Prostate gland (tissue), 2 donors: ENCODE measurements at regions not wholly inside any gene's neighbourhood (a gene's known extent, or its start where the extent isn't known, plus 50 kb on each side); places are given as distances from the start of the nearest gene placed in this dataset.

Experiments used
- POLR2A ChIP-seq: fragments of 450-650 bp; IDR thresholded peaks from one replicate; pipeline ENCODE4 v1.6.1; 2016; ENCODE audit warnings: antibody characterized with exemption, mild to moderate bottlenecking
- TF ChIP-seq, protein P1 (sequence below), 4 experiments: fragments of 200-600 bp in 2 of 4; fragments of 450-650 bp in 2 of 4; sonication (generic) in 2 of 4; IDR thresholded peaks; 1 replicate in 3 of 4; 2 replicates in 1 of 4; pipeline ENCODE4 v1.5.1; 2016 to 2019; ENCODE audit warnings: antibody characterized with exemption in 4 of 4, mild to moderate bottlenecking in 2 of 4, moderate library complexity in 2 of 4

DNA sequence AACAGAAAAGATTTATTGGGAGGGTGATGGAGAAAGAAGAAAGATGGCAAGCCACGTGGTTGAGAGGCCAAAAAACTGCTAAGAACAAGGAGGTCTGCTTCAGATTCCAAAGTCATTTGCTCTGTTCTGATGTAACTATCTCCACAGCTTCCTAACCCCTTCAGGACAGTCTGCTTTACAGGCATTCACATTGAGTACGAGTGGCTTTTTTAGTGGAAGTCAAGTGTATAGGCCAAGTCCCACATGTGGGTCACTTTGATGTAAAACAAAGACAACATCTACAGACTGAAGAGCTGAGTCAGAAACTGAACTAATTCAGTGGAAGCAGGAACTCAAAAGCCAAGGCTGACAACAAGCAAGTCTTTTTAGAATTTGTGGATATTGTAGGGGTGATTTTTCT, 128.7 kb upstream of the F3 start:
- TF ChIP-seq, protein P1, sequence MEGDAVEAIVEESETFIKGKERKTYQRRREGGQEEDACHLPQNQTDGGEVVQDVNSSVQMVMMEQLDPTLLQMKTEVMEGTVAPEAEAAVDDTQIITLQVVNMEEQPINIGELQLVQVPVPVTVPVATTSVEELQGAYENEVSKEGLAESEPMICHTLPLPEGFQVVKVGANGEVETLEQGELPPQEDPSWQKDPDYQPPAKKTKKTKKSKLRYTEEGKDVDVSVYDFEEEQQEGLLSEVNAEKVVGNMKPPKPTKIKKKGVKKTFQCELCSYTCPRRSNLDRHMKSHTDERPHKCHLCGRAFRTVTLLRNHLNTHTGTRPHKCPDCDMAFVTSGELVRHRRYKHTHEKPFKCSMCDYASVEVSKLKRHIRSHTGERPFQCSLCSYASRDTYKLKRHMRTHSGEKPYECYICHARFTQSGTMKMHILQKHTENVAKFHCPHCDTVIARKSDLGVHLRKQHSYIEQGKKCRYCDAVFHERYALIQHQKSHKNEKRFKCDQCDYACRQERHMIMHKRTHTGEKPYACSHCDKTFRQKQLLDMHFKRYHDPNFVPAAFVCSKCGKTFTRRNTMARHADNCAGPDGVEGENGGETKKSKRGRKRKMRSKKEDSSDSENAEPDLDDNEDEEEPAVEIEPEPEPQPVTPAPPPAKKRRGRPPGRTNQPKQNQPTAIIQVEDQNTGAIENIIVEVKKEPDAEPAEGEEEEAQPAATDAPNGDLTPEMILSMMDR (IDR thresholded peaks at IDR 0.05): no peak
- TF ChIP-seq POLR2A: no peak
